Trophoblast cell (in vitro differentiated cells and primary cell): ENCODE measurements at regions not wholly inside any gene's neighbourhood (a gene's known extent, or its start where the extent isn't known, plus 50 kb on each side); places are given as distances from the start of the nearest gene placed in this dataset.

Experiments
- DNase-seq, 2 donors: peaks; one replicate each; pipeline ENCODE4 v3.0.0-alpha.2; 2016
- H2AFZ ChIP-seq: 2 replicates; pipeline ENCODE4 v1.6.1; 2013; ENCODE audit warnings: low read length, moderate library complexity, mild to moderate bottlenecking; ENCODE audit not compliant: insufficient read depth, poor library complexity
- H2AK5ac ChIP-seq: 2 replicates; pipeline ENCODE4 v1.6.1; 2013; ENCODE audit warnings: mild to moderate bottlenecking, low read length
- H2BK120ac ChIP-seq: 2 replicates; pipeline ENCODE4 v1.6.1; 2013; ENCODE audit warnings: low read length, mild to moderate bottlenecking, moderate library complexity; ENCODE audit not compliant: insufficient read depth, poor library complexity
- H2BK12ac ChIP-seq: 2 replicates; pipeline ENCODE4 v1.6.1; 2013; ENCODE audit warnings: mild to moderate bottlenecking, low read length, moderate library complexity
- H2BK5ac ChIP-seq: 2 replicates; pipeline ENCODE4 v1.6.1; 2013; ENCODE audit warnings: low read length, low read depth, moderate library complexity, mild to moderate bottlenecking; ENCODE audit not compliant: poor library complexity
- H3K14ac ChIP-seq: 2 replicates; pipeline ENCODE4 v1.6.1; 2013; ENCODE audit warnings: mild to moderate bottlenecking, low read length
- H3K18ac ChIP-seq: 2 replicates; pipeline ENCODE4 v1.6.1; 2013; ENCODE audit warnings: mild to moderate bottlenecking, low read length
- H3K23ac ChIP-seq: 2 replicates; pipeline ENCODE4 v1.6.1; 2013; ENCODE audit warnings: low read length
- H3K27ac ChIP-seq: 2 replicates; pipeline ENCODE4 v1.5.1; 2013; ENCODE audit warnings: low read depth, mild to moderate bottlenecking, inconsistent platforms, low read length, moderate library complexity
- H3K27me3 ChIP-seq: 2 replicates; pipeline ENCODE4 v1.6.1; 2013; ENCODE audit warnings: inconsistent platforms, mild to moderate bottlenecking, low read length, moderate library complexity; ENCODE audit not compliant: insufficient read depth
- H3K36me3 ChIP-seq, 2 experiments: 1 replicate in 1 of 2; 2 replicates in 1 of 2; pipeline ENCODE4 v1.6.1; 2013; ENCODE audit warnings: low read length in 2 of 2, mild to moderate bottlenecking in 2 of 2, moderate library complexity in 1 of 2; ENCODE audit not compliant: insufficient read depth in 2 of 2, control insufficient read depth in 1 of 2
- H3K4ac ChIP-seq: 2 replicates; pipeline ENCODE4 v1.6.1; 2013; ENCODE audit warnings: low read depth, mild to moderate bottlenecking, low read length, moderate library complexity
- H3K4me1 ChIP-seq, 2 experiments: 1 replicate in 1 of 2; 2 replicates in 1 of 2; pipeline ENCODE4 v1.6.1; 2013; ENCODE audit warnings: low read length in 2 of 2, mild to moderate bottlenecking in 2 of 2, moderate library complexity in 1 of 2; ENCODE audit not compliant: insufficient read depth in 2 of 2, control insufficient read depth in 1 of 2
- H3K4me2 ChIP-seq: 2 replicates; pipeline ENCODE4 v1.6.1; 2013; ENCODE audit warnings: inconsistent platforms, mild to moderate bottlenecking, low read length, moderate library complexity
- H3K4me3 ChIP-seq: 2 replicates; pipeline ENCODE4 v1.5.1; 2013; ENCODE audit warnings: mild to moderate bottlenecking, low read depth, low read length, inconsistent platforms
- H3K79me1 ChIP-seq: one replicate; pipeline ENCODE4 v1.6.1; 2013; ENCODE audit warnings: low read length
- H3K79me2 ChIP-seq: 2 replicates; pipeline ENCODE4 v1.6.1; 2013; ENCODE audit warnings: low read length, mild to moderate bottlenecking; ENCODE audit not compliant: control insufficient read depth, insufficient read depth, poor library complexity
- H3K9ac ChIP-seq: 2 replicates; pipeline ENCODE4 v1.6.1; 2013; ENCODE audit warnings: mild to moderate bottlenecking, low read length
- H3K9me3 ChIP-seq: 2 replicates; pipeline ENCODE4 v1.6.1; 2013; ENCODE audit warnings: low read depth, mild to moderate bottlenecking, control low read depth, inconsistent platforms, low read length; ENCODE audit not compliant: insufficient read depth
- H4K12ac ChIP-seq: 2 replicates; pipeline ENCODE4 v1.6.1; 2013; ENCODE audit warnings: low read depth, mild to moderate bottlenecking, low read length, moderate library complexity
- H4K8ac ChIP-seq: 2 replicates; pipeline ENCODE4 v1.6.1; 2013; ENCODE audit warnings: low read depth, mild to moderate bottlenecking, low read length, moderate library complexity
- H4K91ac ChIP-seq: one replicate; pipeline ENCODE4 v1.6.1; 2013; ENCODE audit warnings: low read depth, mild to moderate bottlenecking, low read length, moderate library complexity
- WGBS: extraction: QIAGEN DNeasy Blood & Tissue Kit; methylation state at CpG from one replicate; pipeline ENCODE4 v1.1.7; 2013; ENCODE audit warnings: missing lambda C conversion rate; ENCODE audit not compliant: insufficient read length, insufficient coverage; ENCODE audit errors: extremely low coverage; 5-methylcytosine and 5-hydroxymethylcytosine counted together

GRCh38 chr6:48200869-48201390 lies 89.9 kb upstream of the PTCHD4 start:
- Histone ChIP-seq H3K4me3 (no peak overlapping the region), H4K8ac (no peak overlapping the region), H3K79me1 (no peaks in the 10 kb centered on the region), H4K12ac (no peak overlapping the region), H2AFZ (no peak overlapping the region), H2BK5ac (no peak overlapping the region), H3K27ac (no peak overlapping the region), H3K14ac (no peak overlapping the region), H3K27me3 (no peaks in the 10 kb centered on the region), H3K4me1 (no peaks in the 10 kb centered on the region), H3K23ac (no peak overlapping the region), H3K18ac (no peak overlapping the region), H3K79me2 (no peaks in the 10 kb centered on the region), H3K36me3 (no peaks in the 10 kb centered on the region), H3K9ac (no peak overlapping the region), H3K4me2 (no peak overlapping the region), H2BK12ac (no peak overlapping the region), H2AK5ac (no peak overlapping the region), H3K9me3 (no peaks in the 10 kb centered on the region), H2BK120ac (no peak overlapping the region), H3K4ac (no peak overlapping the region), H4K91ac (no peak overlapping the region)
- no CpG with 5 or more reads among the region's 3 CpGs for WGBS
- peak in 1 of 2 donors; percentile 7 for DNase-seq

GRCh38 chr6:48199499-48199898 lies 88.5 kb upstream of the PTCHD4 start:
- H3K4ac ChIP-seq, result no peak overlapping the region
- H3K4me3 ChIP-seq, result no peak overlapping the region
- H3K4me2 ChIP-seq, result no peak overlapping the region
- no peak overlapping the region for H3K9ac ChIP-seq
- no peak overlapping the region for H4K8ac ChIP-seq
- no peaks in the 10 kb centered on the region for H3K4me1 ChIP-seq
- H3K27me3 ChIP-seq, result no peaks in the 10 kb centered on the region
- H2AFZ ChIP-seq, result no peak overlapping the region
- H2BK5ac ChIP-seq, result no peak overlapping the region
- no peak overlapping the region for H2BK12ac ChIP-seq
- no peaks in the 10 kb centered on the region for H3K36me3 ChIP-seq
- no peak for DNase-seq
- H2AK5ac ChIP-seq, result no peak overlapping the region
- H2BK120ac ChIP-seq, result no peak overlapping the region
- no peak overlapping the region for H3K23ac ChIP-seq
- H4K91ac ChIP-seq, result no peak overlapping the region
- H3K18ac ChIP-seq, result no peak overlapping the region
- WGBS, result no CpG with 5 or more reads among the region's 2 CpGs
- H4K12ac ChIP-seq, result no peak overlapping the region
- H3K27ac ChIP-seq, result no peak overlapping the region
- H3K79me2 ChIP-seq, result no peaks in the 10 kb centered on the region
- no peak overlapping the region for H3K14ac ChIP-seq
- no peaks in the 10 kb centered on the region for H3K9me3 ChIP-seq
- no peaks in the 10 kb centered on the region for H3K79me1 ChIP-seq

GRCh38 chr6:48197941-48198340 lies 86.9 kb upstream of the PTCHD4 start:
- Histone ChIP-seq H3K23ac (no peak overlapping the region), H3K9me3 (no peaks in the 10 kb centered on the region), H3K4me1 (no peaks in the 10 kb centered on the region), H3K79me1 (no peaks in the 10 kb centered on the region), H3K4me2 (no peak overlapping the region), H3K4me3 (no peak overlapping the region), H3K36me3 (no peaks in the 10 kb centered on the region), H4K8ac (no peak overlapping the region), H2BK5ac (no peak overlapping the region), H3K27ac (no peak overlapping the region), H3K79me2 (no peaks in the 10 kb centered on the region), H4K12ac (no peak overlapping the region), H2BK12ac (no peak overlapping the region), H3K4ac (no peak overlapping the region), H3K18ac (no peak overlapping the region), H2AK5ac (no peak overlapping the region), H3K27me3 (no peaks in the 10 kb centered on the region), H4K91ac (no peak overlapping the region), H3K9ac (no peak overlapping the region), H2AFZ (no peak overlapping the region), H3K14ac (no peak overlapping the region), H2BK120ac (no peak overlapping the region)
- no peak for DNase-seq
- no CpG with 5 or more reads among the region's 2 CpGs for WGBS

- H2BK120ac ChIP-seq, result no peak overlapping the region
- no peaks in the 10 kb centered on the region for H3K9me3 ChIP-seq
- no peaks in the 10 kb centered on the region for H3K36me3 ChIP-seq
- no peaks in the 10 kb centered on the region for H3K79me1 ChIP-seq
- H3K79me2 ChIP-seq, result no peaks in the 10 kb centered on the region
- H2AFZ ChIP-seq, result no peak overlapping the region
- no peak overlapping the region for H3K9ac ChIP-seq
- H3K4me3 ChIP-seq, result no peak overlapping the region
- no peak for DNase-seq
- H3K27ac ChIP-seq, result no peak overlapping the region
- no peaks in the 10 kb centered on the region for H3K27me3 ChIP-seq
- H2BK12ac ChIP-seq, result no peak overlapping the region
- H2BK5ac ChIP-seq, result no peak overlapping the region
- no peak overlapping the region for H3K23ac ChIP-seq
- no peak overlapping the region for H3K4ac ChIP-seq
- H3K4me2 ChIP-seq, result no peak overlapping the region
- no peak overlapping the region for H3K18ac ChIP-seq
- no peak overlapping the region for H3K14ac ChIP-seq
- no peak overlapping the region for H4K8ac ChIP-seq
- no peak overlapping the region for H4K12ac ChIP-seq
- H2AK5ac ChIP-seq, result no peak overlapping the region
- H4K91ac ChIP-seq, result no peak overlapping the region
- H3K4me1 ChIP-seq, result no peaks in the 10 kb centered on the region
- WGBS, result no CpG with 5 or more reads among the region's 7 CpGs
Measured at GRCh38 chr6:48194596-48195295, 83.7 kb upstream of the PTCHD4 start.
